Activated T-cell treated with anti-CD3 and anti-CD28 coated beads, Interleukin-2, amount 50 U/mL, for 72 hours (primary cell): ENCODE measurements at regions not wholly inside any gene's neighbourhood (a gene's known extent, or its start where the extent isn't known, plus 50 kb on each side); places are given as distances from the start of the nearest gene placed in this dataset.
"Not testable (repeated sequence)": the region's sequence is repeated elsewhere in the genome, so short reads cannot be mapped to it uniquely, and the experiment has no call there.

ENCODE experiments used
- ATAC-seq, 2 donors: fragments of 150-1000 bp; cut with Tn5 transposase; replicated peaks in 1 of 2; 2 replicates each; pipeline ENCODE4 v1.10.0; 2021; ENCODE audit warnings: moderate library complexity in 2 of 2, mild to moderate bottlenecking in 1 of 2
- DNase-seq, 2 donors: peaks; one replicate each; pipeline ENCODE4 v3.0.0; 2021 to 2022; ENCODE audit warnings: mixed read lengths in 1 of 2
- H3K27ac Mint-ChIP-seq: one replicate; pipeline ENCODE4 v1.8.0; 2022; ENCODE audit warnings: mild to moderate bottlenecking, moderate library complexity, mixed read lengths
- H3K27me3 Mint-ChIP-seq: one replicate; pipeline ENCODE4 v1.8.0; 2022; ENCODE audit warnings: low read depth, mixed read lengths
- H3K36me3 Mint-ChIP-seq, 2 donors: one replicate each; pipeline ENCODE4 v1.8.0; 2022; ENCODE audit warnings: mixed read lengths in 2 of 2, mild to moderate bottlenecking in 1 of 2; ENCODE audit not compliant: insufficient read depth in 2 of 2
- H3K4me1 Mint-ChIP-seq: one replicate; pipeline ENCODE4 v1.8.0; 2022; ENCODE audit warnings: low read depth, mixed read lengths
- H3K4me3 Mint-ChIP-seq, 2 donors: one replicate each; pipeline ENCODE4 v1.8.0; 2022; ENCODE audit warnings: mild to moderate bottlenecking in 2 of 2, mixed read lengths in 2 of 2, moderate library complexity in 2 of 2
- H3K9me3 Mint-ChIP-seq, 2 donors: one replicate each; pipeline ENCODE4 v1.8.0; 2022; ENCODE audit warnings: mixed read lengths in 2 of 2

DNA sequence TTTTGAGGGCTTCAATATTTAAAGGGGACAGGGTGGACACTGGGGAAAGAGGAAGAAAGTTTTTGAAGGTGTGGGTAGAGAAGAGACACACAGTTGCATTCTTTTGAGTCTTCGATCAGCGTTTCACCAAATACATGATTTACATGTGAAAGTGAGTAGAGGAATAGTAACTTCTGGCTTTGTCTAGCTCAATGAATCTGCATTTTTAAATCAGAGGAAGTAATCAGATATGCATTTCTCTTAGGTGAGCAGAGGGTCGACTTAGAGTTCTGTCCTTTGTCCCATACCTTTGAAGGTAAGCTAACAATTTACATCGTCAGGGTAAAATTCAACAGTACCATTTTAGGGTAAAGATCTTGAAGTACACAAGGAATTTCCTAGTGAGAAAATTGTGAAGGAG lies 406.4 kb upstream of the ZNF462 start:
- H3K4me1 Mint-ChIP-seq, result no peaks in the 10 kb centered on the region
- H3K4me3 Mint-ChIP-seq, result no peak overlapping the region
- DNase-seq (no peak), ATAC-seq (no peak)
- H3K9me3 Mint-ChIP-seq, result peaks cover 5 to 10% of the 10 kb centered on the region in 2 donors
- H3K27ac Mint-ChIP-seq, result no peak overlapping the region
- H3K27me3 Mint-ChIP-seq, result no peaks in the 10 kb centered on the region
- H3K36me3 Mint-ChIP-seq, result no peaks in the 10 kb centered on the region

DNA sequence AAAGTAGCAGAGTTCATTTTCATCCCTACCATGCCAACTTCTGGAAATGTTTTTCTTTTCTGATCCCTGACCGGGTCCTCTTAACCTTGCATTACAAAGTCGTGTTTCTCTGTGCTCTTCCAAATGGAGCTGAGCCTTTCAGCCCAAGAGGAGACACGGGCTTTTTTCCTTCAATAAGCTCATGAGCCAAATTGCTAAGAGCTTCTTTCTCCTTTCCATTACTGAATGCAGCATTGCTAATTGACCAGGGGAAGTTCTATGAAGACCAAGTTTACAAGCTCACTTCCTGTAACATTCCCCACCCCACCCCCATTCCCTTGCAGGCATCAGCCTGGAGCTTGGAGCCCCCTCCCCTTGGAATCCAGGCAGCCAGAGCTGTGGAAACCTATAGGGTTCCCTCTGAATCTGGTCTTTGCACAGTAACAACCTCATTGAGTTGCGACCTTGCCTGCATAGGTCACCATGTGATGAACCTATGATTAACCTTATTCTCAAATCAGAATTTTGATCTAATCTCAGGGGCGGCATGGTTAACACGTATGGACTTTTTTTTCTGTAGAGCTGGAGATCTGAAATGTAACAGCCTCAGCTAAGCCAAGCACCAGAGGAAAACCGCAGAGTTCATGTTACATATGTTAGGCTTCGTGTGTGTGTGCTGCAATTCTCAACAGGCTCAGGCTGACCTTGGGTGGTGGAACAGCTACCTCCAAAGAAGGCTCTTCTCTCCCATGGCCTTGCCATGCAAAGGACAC lies 395.7 kb upstream of the ZNF462 start:
- H3K27ac Mint-ChIP-seq, result no peak overlapping the region
- DNase-seq (no peak), ATAC-seq (no peak)
- H3K4me1 Mint-ChIP-seq, result no peaks in the 10 kb centered on the region
- peaks cover 9 to 12% of the 10 kb centered on the region in 2 donors for H3K9me3 Mint-ChIP-seq
- H3K4me3 Mint-ChIP-seq, result no peak overlapping the region
- no peaks in the 10 kb centered on the region for H3K36me3 Mint-ChIP-seq
- no peaks in the 10 kb centered on the region for H3K27me3 Mint-ChIP-seq

DNA sequence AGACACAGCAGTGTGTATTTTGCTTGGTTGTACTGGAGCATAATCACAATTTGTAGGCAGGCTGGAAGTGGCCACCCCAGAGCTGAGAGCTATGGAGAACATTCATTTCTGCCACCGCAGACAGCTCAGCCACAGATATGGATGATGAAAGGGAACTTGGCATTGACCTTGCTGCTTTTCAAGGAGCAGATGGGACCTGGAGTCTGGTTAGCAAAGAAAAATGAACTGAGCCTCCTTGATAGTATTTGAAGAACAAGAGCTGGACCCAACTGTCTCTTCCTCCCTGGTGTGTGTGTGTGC lies 395.2 kb upstream of the ZNF462 start:
- Mint-ChIP-seq H3K27ac (no peak overlapping the region), H3K27me3 (no peaks in the 10 kb centered on the region)
- ATAC-seq, result no peak

DNA sequence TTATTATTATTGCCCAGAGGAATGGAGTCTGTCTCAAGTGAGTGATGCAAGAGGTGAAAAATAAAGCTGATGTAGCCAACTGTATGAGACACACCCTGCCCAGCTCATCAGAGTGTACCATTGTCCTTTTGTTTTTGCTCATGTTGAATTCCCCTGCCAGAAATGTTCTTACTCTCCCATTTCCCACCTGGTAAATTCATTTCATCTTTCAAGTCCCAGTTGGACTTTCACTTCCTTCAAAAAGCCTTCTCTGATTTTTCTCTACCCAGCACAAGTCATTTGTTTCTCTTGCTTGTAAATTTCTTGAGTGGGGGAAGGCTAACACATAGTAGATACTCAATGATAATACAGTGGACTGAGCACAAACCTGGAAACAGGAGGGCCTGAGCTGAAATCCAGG lies 394.5 kb upstream of the ZNF462 start:
- H3K27me3 Mint-ChIP-seq, result no peaks in the 10 kb centered on the region
- H3K4me1 Mint-ChIP-seq, result no peaks in the 10 kb centered on the region
- DNase-seq, result no peak
- H3K36me3 Mint-ChIP-seq, result no peaks in the 10 kb centered on the region
- H3K27ac Mint-ChIP-seq, result no peak overlapping the region
- peaks cover 12 to 14% of the 10 kb centered on the region in 2 donors for H3K9me3 Mint-ChIP-seq
- no peak for ATAC-seq
- no peak overlapping the region for H3K4me3 Mint-ChIP-seq

More for the DNA sequence above, 395.2 kb upstream of the ZNF462 start:
- no peak overlapping the region for H3K4me3 Mint-ChIP-seq
- peaks cover 12 to 13% of the 10 kb centered on the region in 2 donors for H3K9me3 Mint-ChIP-seq
- no peak for DNase-seq
- no peaks in the 10 kb centered on the region for H3K4me1 Mint-ChIP-seq
- H3K36me3 Mint-ChIP-seq, result no peaks in the 10 kb centered on the region

DNA sequence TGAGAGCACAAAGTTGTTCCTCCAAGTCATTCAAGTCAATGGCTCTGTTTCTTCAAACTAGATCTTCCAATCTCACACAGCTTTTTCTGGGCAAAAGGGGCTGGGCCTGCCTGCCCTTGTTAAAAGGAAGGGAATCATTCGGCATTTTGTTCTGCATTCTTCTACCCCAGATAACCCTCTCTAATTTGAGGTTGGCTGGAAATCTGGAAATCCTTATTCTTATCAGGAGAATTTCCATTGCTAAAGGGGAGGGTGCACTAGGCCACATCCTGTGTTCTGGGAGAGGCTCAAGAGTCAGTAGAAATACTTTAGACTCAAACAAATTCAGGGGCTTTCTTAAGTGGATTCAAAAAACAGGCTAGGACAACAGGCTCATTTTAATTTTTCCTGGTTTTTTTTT lies 384.7 kb upstream of the ZNF462 start:
- no peaks in the 10 kb centered on the region for H3K4me1 Mint-ChIP-seq
- DNase-seq (no peak), ATAC-seq (no peak)
- H3K27ac Mint-ChIP-seq, result no peak overlapping the region
- peaks cover 0 to 3% of the 10 kb centered on the region in 2 donors for H3K36me3 Mint-ChIP-seq
- H3K4me3 Mint-ChIP-seq, result no peak overlapping the region
- H3K9me3 Mint-ChIP-seq, result peaks cover 7 to 8% of the 10 kb centered on the region in 2 donors
- no peaks in the 10 kb centered on the region for H3K27me3 Mint-ChIP-seq

DNA sequence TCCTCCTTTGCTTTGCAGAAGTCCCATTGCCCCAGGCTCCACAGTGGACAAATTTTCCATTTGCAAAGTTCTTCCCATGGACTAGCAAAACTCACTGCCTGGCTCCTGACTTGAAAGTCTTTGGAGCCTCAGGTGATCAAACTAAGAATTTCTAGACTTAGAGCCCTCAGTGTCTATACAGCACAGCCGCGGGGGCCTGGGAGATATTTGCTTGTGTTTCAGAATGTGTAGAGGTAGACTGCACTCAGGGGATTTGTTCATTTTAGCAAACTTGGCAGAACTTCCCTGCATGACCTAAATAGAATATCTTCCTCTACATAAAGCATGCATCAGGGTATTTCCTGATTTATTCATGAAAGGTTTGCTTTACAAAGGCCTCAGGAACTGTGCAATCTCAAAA lies 384.2 kb upstream of the ZNF462 start:
- Mint-ChIP-seq H3K27me3 (no peaks in the 10 kb centered on the region), H3K4me3 (no peak overlapping the region), H3K36me3 (peaks cover 0 to 3% of the 10 kb centered on the region in 2 donors), H3K4me1 (no peaks in the 10 kb centered on the region), H3K9me3 (peaks cover 7% of the 10 kb centered on the region in 2 donors), H3K27ac (no peak overlapping the region)
- ATAC-seq, result no peak
- DNase-seq, result no peak

DNA sequence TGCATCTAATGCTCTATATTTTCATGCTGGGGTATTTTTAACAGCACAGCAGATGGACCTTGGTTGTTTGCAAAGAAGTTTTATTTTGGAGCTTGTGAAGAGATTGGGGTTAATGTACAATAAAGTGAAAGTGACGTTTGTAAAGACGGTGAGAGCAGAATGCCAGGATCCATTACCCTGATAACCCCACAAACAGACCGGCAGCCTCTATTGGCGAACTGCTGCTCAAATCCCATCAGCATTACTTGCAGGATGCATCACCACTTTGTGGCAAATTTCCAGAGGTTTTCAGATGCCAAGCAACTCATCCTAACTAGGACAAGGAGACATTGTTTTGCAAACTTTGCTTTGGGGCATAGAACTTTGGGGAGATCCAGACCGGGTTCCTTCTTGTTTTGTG lies 383.3 kb upstream of the ZNF462 start:
- Mint-ChIP-seq H3K4me3 (no peak overlapping the region), H3K9me3 (peaks cover 5 to 7% of the 10 kb centered on the region in 2 donors), H3K27me3 (no peaks in the 10 kb centered on the region)

DNA sequence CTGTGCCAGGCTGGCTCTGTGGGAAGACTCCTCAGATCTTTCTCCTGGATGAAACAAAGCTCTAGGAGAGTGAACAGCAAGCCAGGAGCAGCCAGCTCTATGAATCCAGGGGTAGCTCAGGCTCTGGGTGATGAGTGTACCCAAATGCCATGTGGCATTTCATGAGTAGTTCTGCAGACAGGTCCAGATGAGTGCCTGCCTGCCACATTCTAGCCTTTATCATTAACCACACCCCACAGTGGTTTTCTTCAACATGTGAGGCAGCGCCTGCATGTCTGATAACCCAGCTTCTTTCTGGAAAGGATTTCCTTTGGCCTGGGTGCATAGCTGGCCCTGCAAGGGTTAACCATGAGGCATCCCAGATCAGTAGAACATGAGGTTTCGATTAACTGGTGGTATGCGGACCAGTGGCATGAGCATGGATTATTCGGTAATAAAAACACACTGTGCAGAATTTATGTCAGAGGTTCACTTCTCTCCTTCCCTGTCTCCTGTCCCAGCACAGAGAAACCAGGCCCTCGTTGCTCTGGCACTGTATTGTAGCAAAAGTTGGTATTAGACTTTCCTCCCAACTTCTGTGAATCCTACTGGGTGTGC lies 381.9 kb upstream of the ZNF462 start:
- Mint-ChIP-seq H3K27me3 (no peaks in the 10 kb centered on the region), H3K4me1 (no peaks in the 10 kb centered on the region), H3K4me3 (no peak overlapping the region), H3K36me3 (no peaks in the 10 kb centered on the region), H3K9me3 (peaks cover 3 to 14% of the 10 kb centered on the region in 2 donors), H3K27ac (no peak overlapping the region)
- no peak for ATAC-seq
- no peak for DNase-seq

More for the DNA sequence above, 383.3 kb upstream of the ZNF462 start:
- no peaks in the 10 kb centered on the region for H3K4me1 Mint-ChIP-seq
- DNase-seq (no peak), ATAC-seq (no peak)
- no peaks in the 10 kb centered on the region for H3K36me3 Mint-ChIP-seq
- H3K27ac Mint-ChIP-seq, result no peak overlapping the region

DNA sequence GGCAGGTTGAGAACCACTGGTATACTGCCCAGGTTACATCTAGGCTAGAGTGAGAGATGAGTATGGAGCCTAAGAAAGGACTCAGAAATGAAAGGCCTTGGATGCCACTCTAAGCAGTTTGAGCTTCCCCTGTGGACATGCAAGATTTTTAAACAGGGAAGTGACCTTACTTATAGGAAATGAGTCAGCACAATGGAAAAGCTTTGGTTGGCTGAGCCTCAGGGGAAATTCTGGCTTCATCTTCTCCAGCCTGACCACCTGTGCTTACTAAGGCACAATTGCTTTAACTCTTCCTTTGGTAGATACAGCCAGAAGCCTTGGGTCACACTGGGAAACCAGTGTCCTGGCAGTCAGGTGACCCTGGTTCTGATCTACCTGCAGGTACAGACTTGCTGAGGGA lies 380.2 kb upstream of the ZNF462 start:
- DNase-seq (no peak), ATAC-seq (no peak)
- H3K27me3 Mint-ChIP-seq, result no peaks in the 10 kb centered on the region
- H3K4me3 Mint-ChIP-seq, result no peak overlapping the region
- H3K36me3 Mint-ChIP-seq, result no peaks in the 10 kb centered on the region
- no peak overlapping the region for H3K27ac Mint-ChIP-seq
- peaks cover 4 to 13% of the 10 kb centered on the region in 2 donors for H3K9me3 Mint-ChIP-seq
- H3K4me1 Mint-ChIP-seq, result no peaks in the 10 kb centered on the region

DNA sequence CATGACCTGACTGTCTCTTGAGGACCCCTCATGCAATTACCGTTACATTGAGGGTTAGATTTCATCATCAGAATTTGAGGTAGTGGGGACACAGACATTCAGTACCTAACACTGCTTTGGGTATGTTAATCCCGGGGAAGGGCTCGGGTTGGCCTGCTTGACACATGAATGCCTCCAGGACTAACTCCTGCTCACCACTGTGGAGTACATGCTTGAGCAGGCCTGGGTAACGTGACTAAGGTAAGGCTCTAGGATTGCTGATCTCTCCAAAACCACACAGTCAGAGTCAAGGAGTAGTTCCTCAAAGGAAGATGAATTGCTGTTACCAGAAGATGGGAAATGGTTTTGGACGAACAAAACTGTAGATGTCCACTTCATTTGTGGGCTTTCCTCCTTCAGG lies 376.3 kb upstream of the ZNF462 start:
- Mint-ChIP-seq H3K4me1 (no peaks in the 10 kb centered on the region), H3K36me3 (no peaks in the 10 kb centered on the region), H3K27ac (no peak overlapping the region), H3K27me3 (no peaks in the 10 kb centered on the region), H3K9me3 (peaks cover 5 to 14% of the 10 kb centered on the region in 2 donors), H3K4me3 (no peak overlapping the region)
- DNase-seq (no peak), ATAC-seq (no peak)

DNA sequence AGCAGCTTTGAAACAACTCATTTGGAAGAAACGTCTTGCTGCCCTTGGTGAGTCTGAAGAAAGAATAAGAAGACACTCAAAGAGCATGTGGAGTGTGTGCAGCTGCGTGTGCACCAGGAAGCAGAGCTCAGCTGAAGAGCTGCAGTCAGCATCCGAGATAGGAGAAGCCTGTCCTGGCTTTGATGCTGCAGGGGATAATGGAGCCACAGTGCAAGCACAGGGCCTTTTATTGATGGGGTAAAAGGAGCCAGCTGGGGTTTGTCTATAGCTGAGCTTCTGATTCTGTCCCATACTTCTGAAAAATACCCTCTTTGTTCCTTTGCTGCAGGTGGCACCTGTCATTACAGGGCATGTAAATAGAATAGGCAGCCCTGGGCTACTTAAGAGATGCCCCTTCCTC lies 375.7 kb upstream of the ZNF462 start:
- no peak for ATAC-seq
- Mint-ChIP-seq H3K4me3 (no peak overlapping the region), H3K9me3 (peaks cover 5 to 14% of the 10 kb centered on the region in 2 donors)

DNA sequence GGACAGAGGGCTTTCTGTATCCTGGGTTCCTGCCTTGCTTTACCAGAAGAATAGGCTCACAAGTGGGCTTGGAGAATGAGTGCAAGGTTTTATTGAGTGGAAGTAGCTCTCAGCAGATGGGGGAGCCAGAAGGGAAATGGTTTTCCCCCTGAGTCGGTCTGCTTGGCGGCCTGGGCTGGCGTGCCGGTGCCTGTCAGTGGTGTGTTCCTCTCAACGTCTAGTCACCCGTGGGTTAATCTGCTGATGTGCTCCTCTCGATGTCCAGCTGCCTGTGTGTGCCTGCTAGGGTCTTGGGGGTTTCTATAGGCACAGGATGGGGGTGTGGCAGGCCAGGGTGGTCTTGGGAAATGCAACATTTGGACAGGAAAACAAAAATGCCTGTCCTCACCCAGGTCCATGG lies 370.8 kb upstream of the ZNF462 start:
- H3K36me3 Mint-ChIP-seq, H3K27me3 Mint-ChIP-seq, ATAC-seq, H3K4me3 Mint-ChIP-seq, DNase-seq, H3K27ac Mint-ChIP-seq, H3K4me1 Mint-ChIP-seq: not testable (repeated sequence)
- peaks cover 3 to 11% of the 10 kb centered on the region in 2 donors for H3K9me3 Mint-ChIP-seq

More for the DNA sequence above, 375.7 kb upstream of the ZNF462 start:
- Mint-ChIP-seq H3K36me3 (no peaks in the 10 kb centered on the region), H3K27me3 (no peaks in the 10 kb centered on the region), H3K27ac (no peak overlapping the region), H3K4me1 (no peaks in the 10 kb centered on the region)
- DNase-seq, result no peak

DNA sequence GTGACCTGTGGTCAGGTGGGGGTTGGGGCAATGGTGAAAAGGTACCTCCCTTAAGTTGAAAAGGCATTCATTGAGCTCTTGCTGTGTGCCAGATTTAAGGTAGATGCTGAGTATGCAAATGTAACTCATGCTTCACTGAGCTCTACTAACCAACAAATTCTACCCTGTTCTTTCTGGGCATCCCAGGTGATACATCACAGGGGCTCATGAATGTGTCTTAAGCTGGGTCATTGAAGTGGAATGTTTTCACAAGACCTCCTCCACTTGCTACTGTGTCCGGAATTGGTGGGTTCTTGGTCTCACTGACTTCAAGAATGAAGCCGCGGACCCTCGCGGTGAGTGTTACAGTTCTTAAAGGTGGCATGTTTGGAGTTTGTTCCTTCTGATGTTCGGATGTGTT lies 362.8 kb upstream of the ZNF462 start:
- no peaks in the 10 kb centered on the region for H3K4me1 Mint-ChIP-seq
- no peak for DNase-seq
- H3K9me3 Mint-ChIP-seq, result peaks cover 3 to 8% of the 10 kb centered on the region in 2 donors
- no peak overlapping the region for H3K27ac Mint-ChIP-seq
- H3K4me3 Mint-ChIP-seq, result no peak overlapping the region
- no peaks in the 10 kb centered on the region for H3K27me3 Mint-ChIP-seq
- H3K36me3 Mint-ChIP-seq, result no peaks in the 10 kb centered on the region
- no peak for ATAC-seq

DNA sequence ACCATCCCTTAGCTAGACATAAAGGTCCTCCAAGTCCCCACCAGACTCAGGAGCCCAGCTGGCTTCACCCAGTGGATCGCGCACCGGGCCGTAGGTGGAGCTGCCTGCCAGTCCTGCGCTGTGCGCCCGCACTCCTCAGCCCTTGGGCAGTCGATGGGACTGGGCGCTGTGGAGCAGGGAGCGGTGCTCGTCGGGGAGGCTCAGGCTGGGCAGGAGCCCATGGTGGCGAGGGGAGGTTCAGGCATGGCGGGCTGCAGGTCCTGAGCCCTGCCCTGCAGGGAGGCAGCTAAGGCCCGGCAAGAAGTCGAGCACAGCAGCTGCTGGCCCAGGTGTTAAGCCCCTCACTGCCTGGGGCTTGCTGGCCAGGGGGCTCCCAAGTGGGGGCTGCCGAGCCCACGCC lies 361.8 kb upstream of the ZNF462 start:
- not testable (repeated sequence) for H3K36me3 Mint-ChIP-seq, H3K4me3 Mint-ChIP-seq, H3K27ac Mint-ChIP-seq, H3K9me3 Mint-ChIP-seq, H3K27me3 Mint-ChIP-seq, ATAC-seq, DNase-seq, H3K4me1 Mint-ChIP-seq
